Fibroblast of lung (primary cell): ENCODE measurements at regions not wholly inside any gene's neighbourhood (a gene's known extent, or its start where the extent isn't known, plus 50 kb on each side); places are given as distances from the start of the nearest gene placed in this dataset.

Experiments used
- DNase-seq, 2 donors: peaks; one replicate each; pipeline versions ENCODE4 v3.0.0 to v3.0.0-alpha.2; 2010; ENCODE audit warnings: low read depth in 2 of 2
- H2AFZ ChIP-seq: 2 replicates; pipeline ENCODE4 v1.5.1; 2012; ENCODE audit warnings: low read length, control low read depth, inconsistent platforms
- H3K27ac ChIP-seq: 2 replicates; pipeline ENCODE4 v1.5.1; 2011; ENCODE audit warnings: low read length, control low read depth; ENCODE audit not compliant: insufficient read depth
- H3K27me3 ChIP-seq: 2 replicates; pipeline ENCODE4 v1.5.1; 2011; ENCODE audit warnings: mild to moderate bottlenecking, low read length; ENCODE audit not compliant: control insufficient read depth, insufficient read depth
- H3K36me3 ChIP-seq: 2 replicates; pipeline ENCODE4 v1.5.1; 2011; ENCODE audit warnings: low read length; ENCODE audit not compliant: control insufficient read depth, insufficient read depth
- H3K4me1 ChIP-seq: 2 replicates; pipeline ENCODE4 v1.5.1; 2011; ENCODE audit warnings: low read length; ENCODE audit not compliant: control insufficient read depth, insufficient read depth; ENCODE audit errors: extremely low read depth
- H3K4me2 ChIP-seq: 2 replicates; pipeline ENCODE4 v1.5.1; 2011; ENCODE audit warnings: low read length, control low read depth; ENCODE audit not compliant: insufficient read depth; ENCODE audit errors: extremely low read depth
- H3K4me3 ChIP-seq, 4 experiments: fragments of 200-600 bp in 1 of 4; sonication (generic) in 1 of 4; replicated peaks in 1 of 4; 2 replicates each; pipeline ENCODE4 v1.5.1; 2011 to 2016; ENCODE audit warnings: low read length in 4 of 4, low read depth in 3 of 4, mild to moderate bottlenecking in 3 of 4, control low read depth in 2 of 4, inconsistent platforms in 1 of 4, mixed read lengths in 1 of 4; ENCODE audit not compliant: insufficient read depth in 1 of 4; ENCODE audit errors: control extremely low read depth in 1 of 4
- H3K79me2 ChIP-seq: 2 replicates; pipeline ENCODE4 v1.5.1; 2012; ENCODE audit warnings: mild to moderate bottlenecking, low read length, inconsistent platforms; ENCODE audit not compliant: control insufficient read depth, insufficient read depth
- H3K9ac ChIP-seq: 2 replicates; pipeline ENCODE4 v1.5.1; 2011; ENCODE audit warnings: mild to moderate bottlenecking, low read length, control low read depth; ENCODE audit not compliant: insufficient read depth
- H3K9me3 ChIP-seq: 2 replicates; pipeline ENCODE4 v1.5.1; 2012; ENCODE audit warnings: low read depth, low read length; ENCODE audit not compliant: control insufficient read depth, insufficient read depth
- H4K20me1 ChIP-seq: 2 replicates; pipeline ENCODE4 v1.5.1; 2011; ENCODE audit warnings: low read length; ENCODE audit not compliant: control insufficient read depth, insufficient read depth; ENCODE audit errors: extremely low read depth
- EZH2 ChIP-seq: IDR thresholded peaks from 2 replicates; pipeline ENCODE4 v1.5.1; 2012; ENCODE audit warnings: low read length, control low read depth, mild to moderate bottlenecking; ENCODE audit errors: missing control alignments
- TF ChIP-seq, protein P1 (sequence below), 2 donors: IDR thresholded peaks in 1 of 2; conservative IDR thresholded peaks in 1 of 2; 1 replicate in 1 of 2; 2 replicates in 1 of 2; pipeline ENCODE4 v1.5.1; 2011 to 2012; ENCODE audit warnings: low read length in 2 of 2, control low read depth in 1 of 2, inconsistent platforms in 1 of 2, low read depth in 1 of 2, mild to moderate bottlenecking in 1 of 2

DNA sequence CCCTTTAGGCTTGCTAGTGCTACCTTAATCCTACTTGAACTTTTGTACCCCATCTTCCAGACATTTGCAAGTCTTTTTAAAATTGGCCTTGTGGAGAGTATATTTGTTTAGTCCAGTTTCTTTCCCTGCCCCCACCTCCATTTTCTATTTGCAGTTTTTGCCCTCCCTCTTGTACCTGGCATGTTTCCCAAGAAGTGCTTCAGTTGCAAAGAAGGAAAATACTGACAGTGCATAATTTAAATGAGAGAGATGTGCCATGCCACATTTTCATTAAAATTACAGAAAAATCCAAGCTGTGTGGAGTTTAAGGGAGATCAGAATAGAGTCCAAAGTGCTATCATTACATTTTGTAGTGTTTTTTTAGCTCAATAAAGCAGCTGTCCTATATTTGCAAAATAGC is 150.0 kb upstream of the ADGRL2 start:
- Histone ChIP-seq H3K27me3 (no peaks in the 10 kb centered on the region), H3K27ac (no peak overlapping the region), H3K4me1 (no peaks in the 10 kb centered on the region), H3K79me2 (no peaks in the 10 kb centered on the region), H3K9me3 (no peaks in the 10 kb centered on the region), H3K9ac (no peak overlapping the region), H3K4me3 (no peak overlapping the region), H4K20me1 (no peaks in the 10 kb centered on the region), H3K36me3 (no peaks in the 10 kb centered on the region), H2AFZ (no peak overlapping the region), H3K4me2 (no peak overlapping the region)
- TF ChIP-seq, protein P1, sequence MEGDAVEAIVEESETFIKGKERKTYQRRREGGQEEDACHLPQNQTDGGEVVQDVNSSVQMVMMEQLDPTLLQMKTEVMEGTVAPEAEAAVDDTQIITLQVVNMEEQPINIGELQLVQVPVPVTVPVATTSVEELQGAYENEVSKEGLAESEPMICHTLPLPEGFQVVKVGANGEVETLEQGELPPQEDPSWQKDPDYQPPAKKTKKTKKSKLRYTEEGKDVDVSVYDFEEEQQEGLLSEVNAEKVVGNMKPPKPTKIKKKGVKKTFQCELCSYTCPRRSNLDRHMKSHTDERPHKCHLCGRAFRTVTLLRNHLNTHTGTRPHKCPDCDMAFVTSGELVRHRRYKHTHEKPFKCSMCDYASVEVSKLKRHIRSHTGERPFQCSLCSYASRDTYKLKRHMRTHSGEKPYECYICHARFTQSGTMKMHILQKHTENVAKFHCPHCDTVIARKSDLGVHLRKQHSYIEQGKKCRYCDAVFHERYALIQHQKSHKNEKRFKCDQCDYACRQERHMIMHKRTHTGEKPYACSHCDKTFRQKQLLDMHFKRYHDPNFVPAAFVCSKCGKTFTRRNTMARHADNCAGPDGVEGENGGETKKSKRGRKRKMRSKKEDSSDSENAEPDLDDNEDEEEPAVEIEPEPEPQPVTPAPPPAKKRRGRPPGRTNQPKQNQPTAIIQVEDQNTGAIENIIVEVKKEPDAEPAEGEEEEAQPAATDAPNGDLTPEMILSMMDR (conservative IDR thresholded peaks at IDR 0.05 in 1 of 2, IDR thresholded peaks at IDR 0.05 in 1 of 2; ENCODE audit: low read depth in 1 of 2, low read length in 2 of 2) = no peak
- no peak for TF ChIP-seq EZH2
- no peak for DNase-seq

DNA sequence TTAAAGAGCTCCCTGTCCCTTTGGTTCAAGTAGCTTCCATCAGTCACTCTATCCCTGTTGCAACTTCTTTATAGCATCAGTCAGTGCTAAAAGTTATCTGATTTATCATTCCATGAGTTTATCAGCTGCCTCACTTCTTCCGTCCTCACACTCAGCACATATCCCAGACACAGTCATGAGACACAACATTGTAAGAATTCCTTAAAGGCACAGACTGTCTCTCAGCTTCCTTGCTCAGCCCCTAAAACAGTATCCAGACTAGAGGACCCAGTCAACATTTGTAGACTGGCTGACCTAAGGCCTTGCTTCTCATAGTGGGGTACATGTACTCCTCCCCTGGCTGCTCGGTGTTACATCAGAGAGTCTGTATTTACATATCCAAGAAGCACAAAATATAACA is 164.9 kb upstream of the ADGRL2 start:
- Histone ChIP-seq H3K27me3 (no peaks in the 10 kb centered on the region), H3K9ac (no peak overlapping the region), H3K9me3 (no peaks in the 10 kb centered on the region), H4K20me1 (no peaks in the 10 kb centered on the region), H3K27ac (no peak overlapping the region), H3K79me2 (no peaks in the 10 kb centered on the region), H3K4me3 (no peak overlapping the region), H2AFZ (no peak overlapping the region), H3K36me3 (no peaks in the 10 kb centered on the region), H3K4me1 (no peaks in the 10 kb centered on the region), H3K4me2 (no peak overlapping the region)
- peak in 1 of 2 donors; percentile 7 for DNase-seq
- TF ChIP-seq, protein P1 (conservative IDR thresholded peaks at IDR 0.05 in 1 of 2, IDR thresholded peaks at IDR 0.05 in 1 of 2; ENCODE audit: low read depth in 1 of 2, low read length in 2 of 2) = no peak
- TF ChIP-seq EZH2 = no peak

DNA sequence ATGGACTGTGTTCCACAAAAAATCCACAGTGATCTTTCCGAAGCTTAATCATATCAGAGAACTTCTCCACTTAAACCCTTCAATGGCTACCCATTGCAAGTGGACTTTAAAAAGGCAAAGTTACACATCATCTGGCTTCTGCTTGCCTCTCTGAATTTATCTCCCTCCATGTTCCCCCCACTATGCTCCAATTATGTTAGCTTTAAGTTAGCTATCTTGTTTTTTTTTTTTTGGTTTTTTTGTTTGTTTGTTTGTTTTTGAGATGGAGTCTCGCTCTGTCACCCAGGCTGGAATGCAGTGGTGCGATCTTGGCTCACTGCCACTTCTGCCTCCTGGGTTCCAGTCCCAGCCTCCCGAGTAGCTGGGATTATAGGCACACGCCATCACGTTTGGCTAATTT is 166.4 kb upstream of the ADGRL2 start:
- H3K9ac ChIP-seq = no peak overlapping the region
- H2AFZ ChIP-seq = no peak overlapping the region
- TF ChIP-seq, protein P1 (conservative IDR thresholded peaks at IDR 0.05 in 1 of 2, IDR thresholded peaks at IDR 0.05 in 1 of 2; ENCODE audit: low read depth in 1 of 2, low read length in 2 of 2) = no peak
- TF ChIP-seq EZH2 = no peak
- H3K4me2 ChIP-seq = no peak overlapping the region
- no peaks in the 10 kb centered on the region for H3K4me1 ChIP-seq
- no peak overlapping the region for H3K4me3 ChIP-seq
- no peaks in the 10 kb centered on the region for H4K20me1 ChIP-seq
- DNase-seq = no peak
- no peaks in the 10 kb centered on the region for H3K36me3 ChIP-seq
- no peaks in the 10 kb centered on the region for H3K27me3 ChIP-seq
- no peaks in the 10 kb centered on the region for H3K79me2 ChIP-seq
- no peak overlapping the region for H3K27ac ChIP-seq
- no peaks in the 10 kb centered on the region for H3K9me3 ChIP-seq
